ENCODE measurements at regions not wholly inside any gene's neighbourhood (a gene's known extent, or its start where the extent isn't known, plus 50 kb on each side); places are given as distances from the start of the nearest gene placed in this dataset.
"Not testable (repeated sequence)": the region's sequence is repeated elsewhere in the genome, so short reads cannot be mapped to it uniquely, and the experiment has no call there.

GRCh38 chr18:56312551-56313335, 325.6 kb downstream of the TXNL1 start:
- DNase-seq, result no peak

- DNase-seq, result no peak
Observed at GRCh38 chr18:56309104-56309503, 329.3 kb downstream of the TXNL1 start.

- DNase-seq, result no peak
Observed at GRCh38 chr18:56307354-56308170, 330.8 kb downstream of the TXNL1 start.

- peak; percentile 26 for DNase-seq
Observed at GRCh38 chr18:56306797-56307196, 331.6 kb downstream of the TXNL1 start.

GRCh38 chr18:56305583-56305982, 332.8 kb downstream of the TXNL1 start:
- DNase-seq, result no peak

- no peak for DNase-seq
Observed at GRCh38 chr18:56302156-56302555, 336.2 kb downstream of the TXNL1 start.

GRCh38 chr18:56299740-56300139, 338.7 kb downstream of the TXNL1 start:
- no peak for DNase-seq

GRCh38 chr18:56298935-56299334, 339.5 kb downstream of the TXNL1 start:
- peak; percentile 57 for DNase-seq

- no peak for DNase-seq
Observed at GRCh38 chr18:56296381-56296780, 342.0 kb downstream of the TXNL1 start.

GRCh38 chr18:56294484-56295183, 343.8 kb downstream of the TXNL1 start:
- no peak for DNase-seq

GRCh38 chr18:56291294-56291693, 347.1 kb downstream of the TXNL1 start:
- DNase-seq, result no peak

GRCh38 chr18:56289381-56289780, 349.0 kb downstream of the TXNL1 start:
- no peak for DNase-seq

GRCh38 chr18:56286775-56287325, 351.5 kb downstream of the TXNL1 start:
- no peak for DNase-seq

- no peak for DNase-seq
Observed at GRCh38 chr18:56285387-56286065, 352.9 kb downstream of the TXNL1 start.

- no peak for DNase-seq
Observed at GRCh38 chr18:56284319-56284718, 354.1 kb downstream of the TXNL1 start.

- DNase-seq, result no peak
Observed at GRCh38 chr18:56283316-56283715, 355.1 kb downstream of the TXNL1 start.

GRCh38 chr18:56282234-56283104, 355.9 kb downstream of the TXNL1 start:
- no peak for DNase-seq

GRCh38 chr18:56279816-56280215, 358.6 kb downstream of the TXNL1 start:
- DNase-seq, result not testable (repeated sequence)

GRCh38 chr18:56278421-56279003, 359.9 kb downstream of the TXNL1 start:
- DNase-seq, result no peak

- DNase-seq, result no peak
Observed at GRCh38 chr18:56276466-56276865, 361.9 kb downstream of the TXNL1 start.

- DNase-seq, result peak; percentile 59
Observed at GRCh38 chr18:56273541-56274219, 364.7 kb downstream of the TXNL1 start.

All from NCI-H69 (cell line).